Colonic mucosa (tissue), 4 donors: ENCODE measurements at regions not wholly inside any gene's neighbourhood (a gene's known extent, or its start where the extent isn't known, plus 50 kb on each side); places are given as distances from the start of the nearest gene placed in this dataset.
"Not testable (repeated sequence)": the region's sequence is repeated elsewhere in the genome, so short reads cannot be mapped to it uniquely, and the experiment has no call there.

Experiments used
- DNase-seq: peaks from one replicate; pipeline ENCODE4 v3.0.0-alpha.2; 2020
- H3K27ac ChIP-seq: fragments of 200-600 bp; one replicate; pipeline ENCODE4 v1.8.0; 2021
- H3K27me3 ChIP-seq: fragments of 200-600 bp; one replicate; pipeline ENCODE4 v1.8.0; 2021
- H3K36me3 ChIP-seq: fragments of 200-600 bp; one replicate; pipeline ENCODE4 v1.8.0; 2021
- H3K4me1 ChIP-seq: fragments of 200-600 bp; one replicate; pipeline ENCODE4 v1.8.0; 2021; ENCODE audit warnings: mild to moderate bottlenecking
- H3K4me3 ChIP-seq: fragments of 200-600 bp; one replicate; pipeline ENCODE4 v1.8.0; 2021
- H3K9ac ChIP-seq, 2 donors: one replicate each; pipeline ENCODE4 v1.7.0; 2013; ENCODE audit warnings: control low read depth in 2 of 2, low read depth in 2 of 2, low read length in 2 of 2
- H3K9me3 ChIP-seq: fragments of 200-600 bp; one replicate; pipeline ENCODE4 v1.8.0; 2021
- CTCF ChIP-seq: fragments of 200-600 bp; IDR thresholded peaks from one replicate; pipeline ENCODE4 v1.8.0; 2022; ENCODE audit warnings: antibody characterized with exemption, mild to moderate bottlenecking
- intact Hi-C: fragments of 100-400 bp; cut with DNase I; formaldehyde crosslinking; loops from one replicate; pipeline ENCODE4 v1.14.1; 2022
- donor health status: healthy.
- donor health status: DM: no; HTN: no; CAD: no.
- donor health status: DM: no; HTN: no; CAD: no.

GRCh38 chr4:1567808-1568581 is 116.1 kb downstream of the FAM53A start:
- no peak for TF ChIP-seq CTCF
- intact Hi-C loops = no loop called here
- no peak for DNase-seq
- Histone ChIP-seq H3K9me3 (no peaks in the 10 kb centered on the region), H3K27me3 (no peaks in the 10 kb centered on the region), H3K4me1 (no peaks in the 10 kb centered on the region), H3K36me3 (no peaks in the 10 kb centered on the region), H3K4me3 (no peak overlapping the region), H3K9ac (no peak overlapping the region), H3K27ac (no peak overlapping the region)

- TF ChIP-seq CTCF = no peak
- H3K9ac ChIP-seq = no peak overlapping the region
- no peaks in the 10 kb centered on the region for H3K27me3 ChIP-seq
- no peak for DNase-seq
- intact Hi-C loops = no loop called here
- no peaks in the 10 kb centered on the region for H3K4me1 ChIP-seq
- no peak overlapping the region for H3K27ac ChIP-seq
- H3K4me3 ChIP-seq = no peak overlapping the region
- H3K9me3 ChIP-seq = no peaks in the 10 kb centered on the region
- H3K36me3 ChIP-seq = no peaks in the 10 kb centered on the region
These were observed 116.7 kb downstream of the FAM53A start for GRCh38 chr4:1567519-1567807.

- Histone ChIP-seq H3K27me3 (no peaks in the 10 kb centered on the region), H3K9me3 (no peaks in the 10 kb centered on the region), H3K27ac (no peak overlapping the region), H3K4me3 (no peak overlapping the region), H3K9ac (no peak overlapping the region), H3K36me3 (no peaks in the 10 kb centered on the region), H3K4me1 (no peaks in the 10 kb centered on the region)
- DNase-seq = no peak
- no peak for TF ChIP-seq CTCF
- intact Hi-C loops = no loop called here
These were observed 117.1 kb downstream of the FAM53A start for GRCh38 chr4:1566838-1567518.

- H3K27me3 ChIP-seq, H3K27ac ChIP-seq, H3K4me3 ChIP-seq, intact Hi-C loops, H3K9ac ChIP-seq, H3K4me1 ChIP-seq, H3K36me3 ChIP-seq, H3K9me3 ChIP-seq: not testable (repeated sequence)
- peak; percentile 63 for DNase-seq
These were observed 117.7 kb downstream of the FAM53A start for GRCh38 chr4:1566301-1566837.

- DNase-seq = no peak
- intact Hi-C loops = no loop called here
- H3K9ac ChIP-seq = no peak overlapping the region
- no peaks in the 10 kb centered on the region for H3K36me3 ChIP-seq
- H3K9me3 ChIP-seq = no peaks in the 10 kb centered on the region
- H3K27ac ChIP-seq = no peak overlapping the region
- TF ChIP-seq CTCF = no peak
- no peak overlapping the region for H3K4me3 ChIP-seq
- no peaks in the 10 kb centered on the region for H3K27me3 ChIP-seq
- H3K4me1 ChIP-seq = no peaks in the 10 kb centered on the region
These were observed 118.4 kb downstream of the FAM53A start for GRCh38 chr4:1565598-1566295.
